PFSK-1 (cell line): ENCODE measurements at regions not wholly inside any gene's neighbourhood (a gene's known extent, or its start where the extent isn't known, plus 50 kb on each side); places are given as distances from the start of the nearest gene placed in this dataset.

Experiments
- FOXP2 ChIP-seq: optimal IDR thresholded peaks from 2 replicates; pipeline ENCODE3; 2011; ENCODE audit warnings: borderline replicate concordance, control low read depth, inconsistent platforms; ENCODE audit not compliant: insufficient read depth; ENCODE audit errors: extremely low read length, extremely low read depth
- POLR2AphosphoS5 ChIP-seq: IDR thresholded peaks from 2 replicates; pipeline ENCODE4 v1.6.1; 2012; ENCODE audit warnings: low read depth, mild to moderate bottlenecking, control low read depth, low read length, moderate library complexity
- REST ChIP-seq, 2 experiments: IDR thresholded peaks; 2 replicates each; pipeline versions ENCODE4 v1.6.1 to v1.8.0; 2011 to 2012; ENCODE audit warnings: low read depth in 2 of 2, low read length in 2 of 2, control low read depth in 1 of 2, inconsistent platforms in 1 of 2, mild to moderate bottlenecking in 1 of 2, moderate library complexity in 1 of 2; ENCODE audit not compliant: insufficient read depth in 1 of 2
- SIN3A ChIP-seq: IDR thresholded peaks from 2 replicates; pipeline ENCODE4 v1.6.1; 2012; ENCODE audit warnings: mild to moderate bottlenecking, low read length, moderate library complexity, borderline replicate concordance; ENCODE audit not compliant: insufficient read depth
- TAF1 ChIP-seq: IDR thresholded peaks from 2 replicates; pipeline ENCODE4 v1.6.1; 2012; ENCODE audit warnings: low read length, control low read depth, borderline replicate concordance; ENCODE audit not compliant: insufficient read depth

- TF ChIP-seq FOXP2 (no peak), POLR2AphosphoS5 (no peak), TAF1 (no peak), SIN3A (no peak), REST (IDR thresholded peaks at IDR 0.05; ENCODE audit: insufficient read depth in 1 of 2, low read depth in 2 of 2, low read length in 2 of 2) (no peak)
These were observed 451.3 kb upstream of the TMEFF2 start for GRCh38 chr2:192645811-192646598.

GRCh38 chr2:192634557-192634956 lies 439.8 kb upstream of the TMEFF2 start:
- TF ChIP-seq REST (IDR thresholded peaks at IDR 0.05; ENCODE audit: insufficient read depth in 1 of 2, low read depth in 2 of 2, low read length in 2 of 2) (no peak), POLR2AphosphoS5 (no peak), TAF1 (no peak), FOXP2 (no peak), SIN3A (no peak)

- TF ChIP-seq TAF1 (no peak), SIN3A (no peak), REST (IDR thresholded peaks at IDR 0.05; ENCODE audit: insufficient read depth in 1 of 2, low read depth in 2 of 2, low read length in 2 of 2) (no peak), FOXP2 (no peak), POLR2AphosphoS5 (no peak)
These were observed 433.3 kb upstream of the TMEFF2 start for GRCh38 chr2:192628017-192628416.

GRCh38 chr2:192615105-192615504 lies 420.4 kb upstream of the TMEFF2 start:
- no peak for TF ChIP-seq SIN3A
- TF ChIP-seq POLR2AphosphoS5: no peak
- TF ChIP-seq TAF1: no peak
- TF ChIP-seq REST (IDR thresholded peaks at IDR 0.05; ENCODE audit: insufficient read depth in 1 of 2, low read depth in 2 of 2, low read length in 2 of 2): no peak
- TF ChIP-seq FOXP2: no peak
